RWPE1 (cell line): ENCODE measurements at regions not wholly inside any gene's neighbourhood (a gene's known extent, or its start where the extent isn't known, plus 50 kb on each side); places are given as distances from the start of the nearest gene placed in this dataset.
A peak's percentile ranks its signal among the peaks of the same experiment; 100 is the strongest.

Experiments used
- CTCF ChIA-PET: fragments of 350-600 bp; sonication (Branson Sonifier 250); formaldehyde crosslinking; extraction: SDS; loops from one replicate; lab custom pipeline; 2021; lab: Yijun Ruan, JAX
- POLR2A ChIA-PET: fragments of 400-600 bp; formaldehyde crosslinking; extraction: SDS; loops from one replicate; lab custom pipeline; 2020; ENCODE audit warnings: antibody characterized with exemption; ENCODE audit not compliant: low non-redundant PET; lab: Yijun Ruan, JAX
- DNase-seq: peaks from one replicate; pipeline ENCODE4 v3.0.0; 2012; ENCODE audit warnings: low spot score
- H3K27ac ChIP-seq: fragments of 450-650 bp; 2 replicates; pipeline ENCODE4 v1.5.1; 2017
- TF ChIP-seq, protein P1 (sequence below): fragments of 450-650 bp; conservative IDR thresholded peaks from 2 replicates; pipeline ENCODE4 v1.5.1; 2017; ENCODE audit warnings: low read depth, mild to moderate bottlenecking

DNA sequence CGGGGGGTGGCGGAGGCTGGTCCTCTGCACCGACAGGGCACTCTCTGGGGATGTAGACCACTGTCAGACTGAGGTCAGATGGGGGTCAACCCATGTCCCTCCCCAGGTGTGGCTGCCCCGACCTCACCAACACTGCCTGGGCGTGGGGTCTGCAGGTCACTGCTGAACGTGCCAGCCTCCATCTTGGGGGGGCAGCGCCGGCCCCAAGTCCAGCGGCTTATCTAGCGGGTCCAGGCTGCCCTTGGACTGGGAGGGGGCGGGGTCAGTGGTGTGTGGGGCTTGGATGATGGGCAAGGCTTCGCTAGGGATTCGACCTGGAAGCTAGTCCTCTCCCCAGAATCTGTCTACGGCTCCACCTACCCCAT, 178.2 kb downstream of the IGLL1 start:
- POLR2A ChIA-PET = no interaction called here
- TF ChIP-seq, protein P1, sequence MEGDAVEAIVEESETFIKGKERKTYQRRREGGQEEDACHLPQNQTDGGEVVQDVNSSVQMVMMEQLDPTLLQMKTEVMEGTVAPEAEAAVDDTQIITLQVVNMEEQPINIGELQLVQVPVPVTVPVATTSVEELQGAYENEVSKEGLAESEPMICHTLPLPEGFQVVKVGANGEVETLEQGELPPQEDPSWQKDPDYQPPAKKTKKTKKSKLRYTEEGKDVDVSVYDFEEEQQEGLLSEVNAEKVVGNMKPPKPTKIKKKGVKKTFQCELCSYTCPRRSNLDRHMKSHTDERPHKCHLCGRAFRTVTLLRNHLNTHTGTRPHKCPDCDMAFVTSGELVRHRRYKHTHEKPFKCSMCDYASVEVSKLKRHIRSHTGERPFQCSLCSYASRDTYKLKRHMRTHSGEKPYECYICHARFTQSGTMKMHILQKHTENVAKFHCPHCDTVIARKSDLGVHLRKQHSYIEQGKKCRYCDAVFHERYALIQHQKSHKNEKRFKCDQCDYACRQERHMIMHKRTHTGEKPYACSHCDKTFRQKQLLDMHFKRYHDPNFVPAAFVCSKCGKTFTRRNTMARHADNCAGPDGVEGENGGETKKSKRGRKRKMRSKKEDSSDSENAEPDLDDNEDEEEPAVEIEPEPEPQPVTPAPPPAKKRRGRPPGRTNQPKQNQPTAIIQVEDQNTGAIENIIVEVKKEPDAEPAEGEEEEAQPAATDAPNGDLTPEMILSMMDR = no peak
- H3K27ac ChIP-seq = no peak overlapping the region
- CTCF ChIA-PET = no interaction called here
- DNase-seq = no peak

GRCh38 chr22:23401111-23401909, 178.8 kb downstream of the IGLL1 start:
- TF ChIP-seq, protein P1 = no peak
- POLR2A ChIA-PET = no interaction called here
- no peak overlapping the region for H3K27ac ChIP-seq
- peak; percentile 3 for DNase-seq
- CTCF ChIA-PET = no interaction called here

GRCh38 chr22:23400286-23400981, 179.7 kb downstream of the IGLL1 start:
- TF ChIP-seq, protein P1 = no peak
- DNase-seq = no peak
- no peak overlapping the region for H3K27ac ChIP-seq
- POLR2A ChIA-PET = no interaction called here
- CTCF ChIA-PET = no interaction called here

GRCh38 chr22:23399367-23400285, 180.5 kb downstream of the IGLL1 start:
- ChIA-PET POLR2A (no interaction called here), CTCF (no interaction called here)
- no peak for DNase-seq
- H3K27ac ChIP-seq = no peak overlapping the region
- TF ChIP-seq, protein P1 = no peak

- no peak for DNase-seq
- ChIA-PET POLR2A (no interaction called here), CTCF (interaction anchor here (1.4 kb wide), 1 partner anchor 13 kb away, joined by 3 read pairs; no protein-coding TSS in a partner anchor)
- no peak overlapping the region for H3K27ac ChIP-seq
- TF ChIP-seq, protein P1 = no peak
These were observed 181.3 kb downstream of the IGLL1 start for GRCh38 chr22:23398701-23399366.
